ELF-1 (cell line): ENCODE measurements at regions not wholly inside any gene's neighbourhood (a gene's known extent, or its start where the extent isn't known, plus 50 kb on each side); places are given as distances from the start of the nearest gene placed in this dataset.
A peak's percentile ranks its signal among the peaks of the same experiment; 100 is the strongest.
"Not testable (repeated sequence)": the region's sequence is repeated elsewhere in the genome, so short reads cannot be mapped to it uniquely, and the experiment has no call there.

ENCODE experiments used
- DNase-seq: peaks from one replicate; pipeline ENCODE4 v3.0.0-alpha.2; 2016; ENCODE audit warnings: low read depth, low spot score

GRCh38 chr2:106009096-106009495 is 185.0 kb downstream of the UXS1 start:
- no peak for DNase-seq

- DNase-seq, result no peak
These were observed 189.2 kb downstream of the UXS1 start for GRCh38 chr2:106004851-106005250.

GRCh38 chr2:105999211-105999989 is 194.7 kb downstream of the UXS1 start:
- DNase-seq, result no peak

DNA sequence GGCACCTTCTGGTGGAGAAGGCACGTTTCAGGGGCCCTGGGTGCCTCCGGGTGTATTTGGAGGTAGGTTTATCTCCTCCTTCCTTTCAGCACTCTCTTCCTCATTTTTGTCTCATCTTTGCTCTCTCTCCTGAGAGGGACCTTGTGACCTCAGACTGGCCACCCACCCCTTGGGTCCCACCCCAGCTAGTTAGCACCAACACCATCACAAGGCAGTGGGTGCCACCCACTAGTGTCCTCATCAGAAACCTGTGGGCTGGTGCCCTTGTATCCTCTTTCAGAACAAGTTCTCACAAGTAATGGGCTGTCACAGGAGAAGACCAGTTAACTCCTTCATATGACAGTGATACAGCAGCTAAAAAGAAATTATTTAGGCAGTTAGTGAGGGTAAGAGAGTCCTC is 196.4 kb downstream of the UXS1 start:
- no peak for DNase-seq

DNA sequence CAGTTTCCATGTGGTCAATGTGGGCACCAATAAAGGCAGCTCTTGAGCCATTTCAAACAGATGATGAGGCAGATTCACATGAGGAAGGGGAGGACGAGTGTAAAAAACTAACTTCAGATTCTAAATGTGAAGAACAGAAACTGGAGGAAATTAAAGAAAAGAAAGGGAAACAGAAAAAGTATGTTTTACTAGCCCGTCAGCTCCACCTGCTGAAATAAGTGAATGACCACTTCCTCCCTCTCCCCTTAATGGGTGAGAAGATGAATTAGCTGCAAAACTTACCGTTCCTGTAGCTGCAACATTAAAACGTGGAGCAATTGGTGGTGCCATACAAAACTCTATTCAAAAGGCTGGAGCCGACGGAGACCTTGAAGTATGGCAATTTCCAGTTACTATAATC is 203.5 kb downstream of the UXS1 start:
- no peak for DNase-seq

DNA sequence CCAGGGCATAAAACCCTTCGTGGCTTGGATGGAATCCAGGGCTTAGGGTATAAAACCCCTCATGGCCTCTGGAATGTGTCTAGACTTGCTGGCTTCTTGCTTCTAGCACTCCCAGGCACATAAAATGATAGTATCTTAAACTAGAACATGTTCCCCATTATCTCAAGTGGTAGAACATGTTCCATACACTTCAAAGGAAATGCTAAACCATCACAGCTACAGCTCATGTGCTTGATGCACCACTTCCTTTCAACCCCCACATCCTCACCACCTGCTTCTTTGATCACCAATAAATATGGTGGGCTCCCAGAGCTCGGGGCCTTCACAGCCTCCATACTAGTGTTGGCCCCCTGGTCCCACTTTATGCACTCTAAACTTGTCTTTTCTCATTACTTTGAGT is 204.3 kb downstream of the UXS1 start:
- DNase-seq, result not testable (repeated sequence)

GRCh38 chr2:105989070-105989469 is 205.0 kb downstream of the UXS1 start:
- DNase-seq, result no peak

- no peak for DNase-seq
These were observed 216.3 kb downstream of the UXS1 start for GRCh38 chr2:105977807-105978206.

GRCh38 chr2:105977212-105977611 is 216.9 kb downstream of the UXS1 start:
- no peak for DNase-seq

GRCh38 chr2:105974812-105975211 is 219.3 kb downstream of the UXS1 start:
- no peak for DNase-seq

DNA sequence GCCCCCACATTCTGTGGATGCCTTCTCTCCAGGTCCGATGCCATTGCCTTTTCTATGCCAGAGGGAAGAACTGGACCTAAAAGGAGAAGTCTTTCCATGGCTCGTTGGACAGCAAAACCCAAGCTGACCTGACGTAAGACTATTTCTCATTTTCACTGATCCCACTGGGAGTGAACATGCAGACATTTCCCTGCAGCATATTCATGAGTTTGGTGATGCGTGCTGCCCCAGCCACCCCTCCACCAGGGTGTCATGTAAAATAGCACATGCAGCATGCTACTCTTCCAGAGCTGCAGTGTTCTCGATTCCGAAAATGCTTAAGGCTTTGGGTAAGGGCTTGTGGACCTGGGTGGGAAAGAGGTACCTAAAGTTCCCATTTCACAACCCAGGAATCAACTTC is 221.2 kb downstream of the UXS1 start:
- no peak for DNase-seq

GRCh38 chr2:105972246-105972645 is 221.9 kb downstream of the UXS1 start:
- no peak for DNase-seq

DNA sequence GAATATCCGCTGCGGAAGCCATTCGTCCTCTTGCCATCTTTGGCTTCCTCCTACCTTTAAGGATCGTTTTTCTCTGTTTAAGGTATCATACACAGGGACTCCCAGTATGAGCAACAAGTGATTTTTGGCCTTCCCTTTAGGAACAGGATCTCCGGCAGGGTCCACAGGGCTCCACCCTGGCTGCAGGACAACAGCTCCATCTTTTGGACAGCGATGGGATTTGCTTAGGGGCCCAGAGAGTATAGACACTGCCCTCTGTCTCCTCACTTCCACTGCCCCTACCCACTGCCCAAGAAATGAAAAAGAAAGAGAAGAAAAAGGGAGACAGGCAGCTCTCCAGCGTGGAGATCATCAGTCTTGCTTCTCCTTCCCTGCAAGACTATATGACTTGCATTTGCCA is 224.5 kb downstream of the UXS1 start:
- peak; percentile 68 for DNase-seq

DNA sequence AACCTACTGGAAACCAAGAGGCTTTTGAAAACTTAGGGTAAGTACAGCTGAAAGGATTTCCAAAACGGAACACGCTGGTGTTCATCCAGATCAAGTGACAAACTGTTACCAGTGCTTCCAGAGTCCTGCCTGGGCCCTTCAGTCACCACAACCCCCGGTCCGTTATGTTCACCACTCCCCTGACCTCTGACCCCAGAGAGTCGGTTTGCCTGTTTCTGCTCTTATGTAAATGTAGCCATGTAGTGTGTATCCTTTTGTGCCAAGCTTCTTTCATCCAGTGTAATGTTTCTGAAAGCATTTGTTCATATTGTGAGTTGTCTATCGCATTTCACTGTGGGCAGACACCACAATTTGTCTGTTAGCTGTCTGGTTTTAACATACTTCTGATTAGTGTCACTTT is 217.5 kb downstream of the NCK2 start:
- DNase-seq, result no peak

DNA sequence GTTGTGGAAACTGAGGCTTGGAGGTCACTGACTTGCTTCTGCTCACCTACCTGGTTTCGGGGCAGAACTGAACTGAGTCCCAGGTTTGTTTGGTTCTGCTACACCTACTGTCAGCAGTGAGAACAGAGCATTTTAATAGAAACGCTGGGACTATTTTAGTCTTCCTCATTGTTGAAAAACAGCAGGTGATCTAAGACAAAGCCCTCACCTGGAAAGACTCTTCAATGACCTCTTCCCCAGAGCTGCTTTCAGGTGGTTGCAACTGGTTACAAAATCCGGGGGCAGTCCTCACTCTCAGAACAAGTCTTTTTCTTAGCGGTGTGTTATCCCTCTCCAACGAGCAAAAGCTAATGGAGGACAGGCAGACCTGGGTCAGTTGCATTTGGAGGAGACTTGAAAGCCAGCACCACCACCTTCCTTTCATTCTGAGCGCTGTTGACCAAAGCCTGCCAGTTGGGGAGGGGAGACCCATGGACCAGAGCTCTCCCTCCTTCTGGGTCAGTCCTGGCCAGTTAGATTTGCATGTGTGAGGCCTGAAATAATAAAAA is 217.0 kb downstream of the NCK2 start:
- no peak for DNase-seq

- DNase-seq, result no peak
These were observed 214.6 kb downstream of the NCK2 start for GRCh38 chr2:105959357-105959756.

DNA sequence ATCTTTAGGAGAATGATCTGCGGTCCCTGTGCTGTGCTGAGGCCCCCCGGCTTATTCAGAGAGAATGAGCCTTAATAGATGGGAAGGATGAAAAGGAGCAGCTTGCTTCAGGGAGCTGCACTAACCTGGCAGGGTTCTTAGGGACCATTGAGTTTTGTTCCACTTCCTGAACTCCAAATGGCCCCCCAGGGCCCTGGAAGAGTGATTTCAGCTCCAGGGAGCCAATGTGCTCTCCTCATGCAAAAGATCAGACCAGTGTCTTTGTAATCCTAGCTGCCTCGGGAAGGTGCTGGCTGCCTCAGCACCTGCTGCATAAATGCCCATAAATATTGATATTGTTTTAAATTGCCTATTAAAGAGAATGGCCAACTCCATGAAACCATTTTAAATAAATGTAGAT is 210.2 kb downstream of the NCK2 start:
- DNase-seq, result no peak

- DNase-seq, result no peak
These were observed 209.2 kb downstream of the NCK2 start for GRCh38 chr2:105953942-105954341.

GRCh38 chr2:105952131-105952530 is 207.4 kb downstream of the NCK2 start:
- no peak for DNase-seq

GRCh38 chr2:105951384-105951694 is 206.6 kb downstream of the NCK2 start:
- DNase-seq, result no peak

DNA sequence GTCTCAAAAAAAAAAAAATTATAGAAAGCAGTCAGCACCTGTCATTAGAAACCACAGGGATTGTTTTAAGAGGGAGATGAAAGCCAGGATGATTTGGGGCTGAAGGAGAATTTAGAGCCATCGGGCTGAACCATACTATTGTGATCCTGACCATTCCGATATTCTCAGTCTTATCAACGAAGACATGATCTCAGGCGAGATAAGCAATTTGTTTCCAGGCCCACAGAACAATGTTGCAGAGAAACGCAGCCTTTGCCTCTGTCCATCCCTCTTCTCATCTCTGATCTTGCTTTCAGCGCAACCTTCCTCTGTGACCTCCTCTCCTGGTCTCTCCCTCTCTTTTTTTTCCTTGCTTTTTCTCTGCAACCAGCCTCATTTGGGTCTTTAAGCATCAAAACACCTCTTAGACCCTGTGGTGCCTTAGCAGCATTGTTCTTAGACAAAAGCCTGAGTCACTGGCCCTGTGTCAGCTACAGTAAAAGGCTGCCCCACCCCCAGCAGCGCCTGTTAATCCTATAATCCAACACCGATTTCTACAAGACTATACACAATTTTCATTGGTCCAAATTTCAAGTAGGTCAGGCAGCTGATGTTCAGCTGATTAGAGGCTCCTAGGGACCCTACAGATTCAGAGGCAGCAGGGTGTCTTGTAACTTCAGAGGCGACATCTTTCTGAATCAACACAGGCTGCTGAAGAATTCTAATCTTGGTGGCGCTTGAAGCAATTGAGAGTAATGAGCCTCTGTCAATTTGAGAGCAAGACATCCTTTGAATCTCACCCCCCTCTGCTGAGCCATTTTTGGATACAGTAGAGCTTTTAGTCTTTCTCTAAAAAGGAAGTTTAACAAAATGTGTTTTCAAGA is 206.0 kb downstream of the NCK2 start:
- peak; percentile 84 for DNase-seq

GRCh38 chr2:105943977-105944376 is 199.3 kb downstream of the NCK2 start:
- no peak for DNase-seq
